Astrocyte (in vitro differentiated cells and primary cell): ENCODE measurements at regions not wholly inside any gene's neighbourhood (a gene's known extent, or its start where the extent isn't known, plus 50 kb on each side); places are given as distances from the start of the nearest gene placed in this dataset.

Experiments used
- DNase-seq: peaks from one replicate; pipeline ENCODE4 v3.0.0-alpha.2; 2010; ENCODE audit warnings: low read depth
- FAIRE-seq: peaks from 2 replicates; lab custom pipeline; 2011; peaks lifted over from hg19 to GRCh38; lab: Jason Lieb, UNC
- H2AFZ ChIP-seq: 2 replicates; pipeline ENCODE4 v1.6.0; 2012; ENCODE audit warnings: low read depth, low read length, inconsistent platforms
- H3K27ac ChIP-seq: 2 replicates; pipeline ENCODE4 v1.5.1; 2011; ENCODE audit warnings: low read depth, low read length, inconsistent platforms
- H3K27me3 ChIP-seq: 2 replicates; pipeline ENCODE4 v1.6.0; 2011; ENCODE audit warnings: low read length, inconsistent platforms; ENCODE audit not compliant: insufficient read depth
- H3K36me3 ChIP-seq: 2 replicates; pipeline ENCODE4 v1.5.1; 2011; ENCODE audit warnings: low read length, inconsistent platforms; ENCODE audit not compliant: insufficient read depth
- H3K4me1 ChIP-seq: 2 replicates; pipeline ENCODE4 v1.5.1; 2011; ENCODE audit warnings: low read length, inconsistent platforms; ENCODE audit not compliant: insufficient read depth
- H3K4me2 ChIP-seq: 2 replicates; pipeline ENCODE4 v1.6.0; 2012; ENCODE audit warnings: low read length, inconsistent platforms
- H3K4me3 ChIP-seq: 2 replicates; pipeline ENCODE4 v1.5.1; 2011; ENCODE audit warnings: low read depth, mild to moderate bottlenecking, low read length, inconsistent platforms; ENCODE audit not compliant: insufficient read depth
- H3K79me2 ChIP-seq: 2 replicates; pipeline ENCODE4 v1.6.0; 2012; ENCODE audit warnings: mild to moderate bottlenecking, low read length, inconsistent platforms; ENCODE audit not compliant: insufficient read depth
- H3K9ac ChIP-seq: 2 replicates; pipeline ENCODE4 v1.6.0; 2012; ENCODE audit warnings: mild to moderate bottlenecking, low read length, inconsistent platforms
- H3K9me3 ChIP-seq: 2 replicates; pipeline ENCODE4 v1.5.1; 2012; ENCODE audit warnings: low read depth, mild to moderate bottlenecking, low read length, inconsistent platforms; ENCODE audit not compliant: insufficient read depth
- H4K20me1 ChIP-seq: 2 replicates; pipeline ENCODE4 v1.6.0; 2012; ENCODE audit warnings: low read length, inconsistent platforms; ENCODE audit not compliant: insufficient read depth
- H3K27ac Mint-ChIP-seq: one replicate; pipeline ENCODE4 v1.8.0; 2021; ENCODE audit warnings: mild to moderate bottlenecking, mixed read lengths; ENCODE audit not compliant: unreplicated experiment
- H3K27me3 Mint-ChIP-seq: one replicate; pipeline ENCODE4 v1.8.0; 2021; ENCODE audit warnings: low read depth, mixed read lengths; ENCODE audit not compliant: unreplicated experiment
- H3K36me3 Mint-ChIP-seq: one replicate; pipeline ENCODE4 v1.8.0; 2021; ENCODE audit warnings: low read depth, mixed read lengths; ENCODE audit not compliant: unreplicated experiment
- H3K4me1 Mint-ChIP-seq: one replicate; pipeline ENCODE4 v1.8.0; 2021; ENCODE audit warnings: low read depth, mixed read lengths; ENCODE audit not compliant: unreplicated experiment
- H3K4me3 Mint-ChIP-seq: one replicate; pipeline ENCODE4 v1.8.0; 2021; ENCODE audit warnings: mild to moderate bottlenecking, moderate library complexity, mixed read lengths; ENCODE audit not compliant: unreplicated experiment
- H3K9me3 Mint-ChIP-seq: one replicate; pipeline ENCODE4 v1.8.0; 2021; ENCODE audit warnings: mild to moderate bottlenecking, mixed read lengths; ENCODE audit not compliant: unreplicated experiment
- CTCF ChIP-seq: IDR thresholded peaks from 2 replicates; pipeline ENCODE4 v1.5.1; 2011; ENCODE audit warnings: low read depth, mild to moderate bottlenecking, inconsistent platforms, low read length, moderate library complexity; ENCODE audit not compliant: insufficient read depth
- EZH2 ChIP-seq: IDR thresholded peaks from 2 replicates; pipeline ENCODE4 v1.6.1; 2012; ENCODE audit warnings: mild to moderate bottlenecking, low read length, inconsistent platforms; ENCODE audit not compliant: insufficient read depth

- Histone ChIP-seq H3K4me1 (no peaks in the 10 kb centered on the region), H3K27ac (no peak overlapping the region), H3K27me3 (no peaks in the 10 kb centered on the region), H3K9ac (no peak overlapping the region), H3K9me3 (no peaks in the 10 kb centered on the region), H3K4me2 (no peak overlapping the region), H3K79me2 (no peaks in the 10 kb centered on the region), H2AFZ (no peak overlapping the region), H3K4me3 (no peak overlapping the region), H3K36me3 (no peaks in the 10 kb centered on the region), H4K20me1 (no peaks in the 10 kb centered on the region)
- FAIRE-seq (no peak), DNase-seq (no peak)
- H3K27ac Mint-ChIP-seq, result no peak overlapping the region
- H3K9me3 Mint-ChIP-seq, result peaks cover under 1% of the 10 kb centered on the region
- H3K4me1 Mint-ChIP-seq, result no peaks in the 10 kb centered on the region
- no peaks in the 10 kb centered on the region for H3K27me3 Mint-ChIP-seq
- TF ChIP-seq CTCF (no peak), EZH2 (no peak)
- H3K36me3 Mint-ChIP-seq, result no peaks in the 10 kb centered on the region
- no peak overlapping the region for H3K4me3 Mint-ChIP-seq
These were observed 777.8 kb downstream of the TBC1D32 start for GRCh38 chr6:120556491-120556890.

- Histone ChIP-seq H3K27ac (no peak overlapping the region), H3K4me1 (no peaks in the 10 kb centered on the region), H3K4me2 (no peak overlapping the region), H2AFZ (no peak overlapping the region), H3K36me3 (no peaks in the 10 kb centered on the region), H3K9me3 (no peaks in the 10 kb centered on the region), H3K4me3 (no peak overlapping the region), H4K20me1 (no peaks in the 10 kb centered on the region), H3K27me3 (no peaks in the 10 kb centered on the region), H3K79me2 (no peaks in the 10 kb centered on the region), H3K9ac (no peak overlapping the region)
- no peaks in the 10 kb centered on the region for H3K9me3 Mint-ChIP-seq
- no peak for FAIRE-seq
- TF ChIP-seq CTCF (no peak), EZH2 (no peak)
- no peaks in the 10 kb centered on the region for H3K27me3 Mint-ChIP-seq
- no peaks in the 10 kb centered on the region for H3K36me3 Mint-ChIP-seq
- no peaks in the 10 kb centered on the region for H3K4me1 Mint-ChIP-seq
- no peak for DNase-seq
- H3K4me3 Mint-ChIP-seq, result no peak overlapping the region
- H3K27ac Mint-ChIP-seq, result no peak overlapping the region
These were observed 780.9 kb downstream of the TBC1D32 start for GRCh38 chr6:120553353-120553752.

- DNase-seq (no peak), FAIRE-seq (no peak)
- Histone ChIP-seq H3K79me2 (no peaks in the 10 kb centered on the region), H3K4me3 (no peak overlapping the region), H3K4me2 (no peak overlapping the region), H3K9me3 (no peaks in the 10 kb centered on the region), H3K27me3 (no peaks in the 10 kb centered on the region), H2AFZ (no peak overlapping the region), H3K9ac (no peak overlapping the region), H3K27ac (no peak overlapping the region), H3K36me3 (no peaks in the 10 kb centered on the region), H3K4me1 (no peaks in the 10 kb centered on the region), H4K20me1 (no peaks in the 10 kb centered on the region)
- TF ChIP-seq EZH2, result no peak
- no peak for TF ChIP-seq CTCF
- H3K36me3 Mint-ChIP-seq, result no peaks in the 10 kb centered on the region
- H3K9me3 Mint-ChIP-seq, result no peaks in the 10 kb centered on the region
- H3K4me3 Mint-ChIP-seq, result no peak overlapping the region
- no peaks in the 10 kb centered on the region for H3K4me1 Mint-ChIP-seq
- H3K27me3 Mint-ChIP-seq, result no peaks in the 10 kb centered on the region
- no peak overlapping the region for H3K27ac Mint-ChIP-seq
These were observed 788.9 kb downstream of the TBC1D32 start for GRCh38 chr6:120545353-120545752.
